Prostate gland (tissue), 2 donors: ENCODE measurements at regions not wholly inside any gene's neighbourhood (a gene's known extent, or its start where the extent isn't known, plus 50 kb on each side); places are given as distances from the start of the nearest gene placed in this dataset.

Experiments
- POLR2A ChIP-seq: fragments of 450-650 bp; IDR thresholded peaks from one replicate; pipeline ENCODE4 v1.6.1; 2016; ENCODE audit warnings: antibody characterized with exemption, mild to moderate bottlenecking
- POLR2AphosphoS5 ChIP-seq: sonication (generic); formaldehyde crosslinking; IDR thresholded peaks from one replicate; pipeline ENCODE4 v1.6.1; 2017; ENCODE audit warnings: antibody characterized with exemption
- TF ChIP-seq, protein P1 (sequence below), 4 experiments: fragments of 200-600 bp in 2 of 4; fragments of 450-650 bp in 2 of 4; sonication (generic) in 2 of 4; IDR thresholded peaks; 1 replicate in 3 of 4; 2 replicates in 1 of 4; pipeline ENCODE4 v1.5.1; 2016 to 2019; ENCODE audit warnings: antibody characterized with exemption in 4 of 4, mild to moderate bottlenecking in 2 of 4, moderate library complexity in 2 of 4

- no peak for TF ChIP-seq POLR2A
- TF ChIP-seq, protein P1, sequence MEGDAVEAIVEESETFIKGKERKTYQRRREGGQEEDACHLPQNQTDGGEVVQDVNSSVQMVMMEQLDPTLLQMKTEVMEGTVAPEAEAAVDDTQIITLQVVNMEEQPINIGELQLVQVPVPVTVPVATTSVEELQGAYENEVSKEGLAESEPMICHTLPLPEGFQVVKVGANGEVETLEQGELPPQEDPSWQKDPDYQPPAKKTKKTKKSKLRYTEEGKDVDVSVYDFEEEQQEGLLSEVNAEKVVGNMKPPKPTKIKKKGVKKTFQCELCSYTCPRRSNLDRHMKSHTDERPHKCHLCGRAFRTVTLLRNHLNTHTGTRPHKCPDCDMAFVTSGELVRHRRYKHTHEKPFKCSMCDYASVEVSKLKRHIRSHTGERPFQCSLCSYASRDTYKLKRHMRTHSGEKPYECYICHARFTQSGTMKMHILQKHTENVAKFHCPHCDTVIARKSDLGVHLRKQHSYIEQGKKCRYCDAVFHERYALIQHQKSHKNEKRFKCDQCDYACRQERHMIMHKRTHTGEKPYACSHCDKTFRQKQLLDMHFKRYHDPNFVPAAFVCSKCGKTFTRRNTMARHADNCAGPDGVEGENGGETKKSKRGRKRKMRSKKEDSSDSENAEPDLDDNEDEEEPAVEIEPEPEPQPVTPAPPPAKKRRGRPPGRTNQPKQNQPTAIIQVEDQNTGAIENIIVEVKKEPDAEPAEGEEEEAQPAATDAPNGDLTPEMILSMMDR (IDR thresholded peaks at IDR 0.05): no peak
- TF ChIP-seq POLR2AphosphoS5: no peak
These were observed 79.2 kb upstream of the PAPOLG start for GRCh38 chr2:60676706-60677330.
